CD14-positive monocyte (primary cell): ENCODE measurements at regions not wholly inside any gene's neighbourhood (a gene's known extent, or its start where the extent isn't known, plus 50 kb on each side); places are given as distances from the start of the nearest gene placed in this dataset.

Experiments
- DNase-seq, 3 donors: peaks; one replicate each; pipeline ENCODE4 v3.0.0-alpha.2; 2011 to 2022
- H2AFZ ChIP-seq: 2 replicates; pipeline ENCODE4 v1.6.0; 2012; ENCODE audit warnings: mild to moderate bottlenecking, low read depth, low read length, inconsistent platforms; ENCODE audit not compliant: insufficient read depth, poor library complexity, severe bottlenecking
- H3K27ac ChIP-seq, 2 donors: 1 replicate in 1 of 2; 2 replicates in 1 of 2; pipeline ENCODE4 v1.5.1; 2012 to 2013; ENCODE audit warnings: low read length in 2 of 2, control low read depth in 1 of 2, inconsistent platforms in 1 of 2, low read depth in 1 of 2, mild to moderate bottlenecking in 1 of 2
- H3K27me3 ChIP-seq, 2 donors: one replicate each; pipeline versions ENCODE4 v1.6.0 to v1.6.1; 2011 to 2013; ENCODE audit warnings: low read length in 2 of 2; ENCODE audit not compliant: control insufficient read depth in 2 of 2, insufficient read depth in 2 of 2
- H3K36me3 ChIP-seq, 2 donors: replicated peaks in 1 of 2; 1 replicate in 1 of 2; 2 replicates in 1 of 2; pipeline versions ENCODE4 v1.5.1 to v1.6.1; 2012 to 2013; ENCODE audit warnings: low read length in 2 of 2, control low read depth in 1 of 2, inconsistent platforms in 1 of 2, mild to moderate bottlenecking in 1 of 2; ENCODE audit not compliant: insufficient read depth in 2 of 2, control insufficient read depth in 1 of 2
- H3K4me1 ChIP-seq, 2 donors: 1 replicate in 1 of 2; 2 replicates in 1 of 2; pipeline versions ENCODE4 v1.5.1 to v1.6.1; 2012 to 2013; ENCODE audit warnings: low read length in 2 of 2, control low read depth in 1 of 2, inconsistent platforms in 1 of 2, mild to moderate bottlenecking in 1 of 2, moderate library complexity in 1 of 2; ENCODE audit not compliant: insufficient read depth in 2 of 2, control insufficient read depth in 1 of 2
- H3K4me2 ChIP-seq: replicated peaks from 2 replicates; pipeline ENCODE3; 2012; ENCODE audit warnings: low read length, moderate library complexity, mild to moderate bottlenecking; ENCODE audit not compliant: poor library complexity, severe bottlenecking; ENCODE audit errors: extremely low read depth
- H3K4me3 ChIP-seq, 3 experiments: fragments of 200-600 bp in 1 of 3; sonication (generic) in 1 of 3; replicated peaks in 1 of 3; 1 replicate in 2 of 3; 2 replicates in 1 of 3; pipeline ENCODE4 v1.5.1; 2011 to 2013; ENCODE audit warnings: low read length in 3 of 3, mild to moderate bottlenecking in 3 of 3, control low read depth in 2 of 3, low read depth in 2 of 3, inconsistent platforms in 1 of 3, moderate library complexity in 1 of 3
- H3K79me2 ChIP-seq: 2 replicates; pipeline ENCODE4 v1.6.0; 2012; ENCODE audit warnings: mild to moderate bottlenecking, control low read depth, inconsistent platforms, low read length, moderate library complexity; ENCODE audit not compliant: insufficient read depth
- H3K9ac ChIP-seq: 2 replicates; pipeline ENCODE4 v1.6.0; 2017; ENCODE audit warnings: low read length, mild to moderate bottlenecking; ENCODE audit not compliant: insufficient read depth, poor library complexity, severe bottlenecking
- H3K9me3 ChIP-seq, 2 donors: replicated peaks in 1 of 2; 1 replicate in 1 of 2; 2 replicates in 1 of 2; pipeline versions ENCODE4 v1.5.1 to v1.6.1; 2012 to 2013; ENCODE audit warnings: low read length in 2 of 2, control low read depth in 1 of 2; ENCODE audit not compliant: control insufficient read depth in 1 of 2, insufficient read depth in 1 of 2
- H4K20me1 ChIP-seq: 2 replicates; pipeline ENCODE4 v1.6.0; 2012; ENCODE audit warnings: mild to moderate bottlenecking, low read length, control low read depth, moderate library complexity; ENCODE audit not compliant: insufficient read depth
- H3K27ac Mint-ChIP-seq, 7 donors: one replicate each; pipeline ENCODE4 v1.8.0; 2020; ENCODE audit warnings: mild to moderate bottlenecking in 7 of 7, mixed read lengths in 7 of 7, moderate library complexity in 6 of 7, inconsistent platforms in 2 of 7
- H3K27me3 Mint-ChIP-seq, 3 donors: one replicate each; pipeline ENCODE4 v1.8.0; 2021 to 2022; ENCODE audit warnings: low read depth in 3 of 3, mild to moderate bottlenecking in 3 of 3, mixed read lengths in 3 of 3, moderate library complexity in 3 of 3, inconsistent platforms in 1 of 3
- H3K36me3 Mint-ChIP-seq, 2 donors: one replicate each; pipeline ENCODE4 v1.8.0; 2020; ENCODE audit warnings: mixed read lengths in 2 of 2, inconsistent platforms in 1 of 2, mild to moderate bottlenecking in 1 of 2
- H3K4me1 Mint-ChIP-seq: one replicate; pipeline ENCODE4 v1.8.0; 2020; ENCODE audit warnings: mild to moderate bottlenecking, mixed read lengths
- H3K4me3 Mint-ChIP-seq, 2 donors: one replicate each; pipeline ENCODE4 v1.8.0; 2020; ENCODE audit warnings: mild to moderate bottlenecking in 2 of 2, mixed read lengths in 2 of 2, moderate library complexity in 1 of 2
- H3K9me3 Mint-ChIP-seq, 7 donors: one replicate each; pipeline ENCODE4 v1.8.0; 2020 to 2022; ENCODE audit warnings: mixed read lengths in 7 of 7, mild to moderate bottlenecking in 6 of 7, moderate library complexity in 6 of 7, inconsistent platforms in 2 of 7
- CTCF ChIP-seq: fragments of 200-600 bp; IDR thresholded peaks from one replicate; pipeline ENCODE4 v1.8.0; 2022; ENCODE audit warnings: antibody characterized with exemption, mild to moderate bottlenecking
- WGBS: methylation state at CpG from one replicate; pipeline ENCODE4 v1.1.5; 2013; ENCODE audit warnings: missing lambda C conversion rate; ENCODE audit not compliant: insufficient coverage; 5-methylcytosine and 5-hydroxymethylcytosine counted together
- intact Hi-C, 2 donors: fragments of 100-400 bp; cut with micrococcal nuclease; formaldehyde crosslinking; loops; one replicate each; pipeline versions ENCODE4 v1.15.0 to v1.15.1; 2023

GRCh38 chr13:89883893-89884448 is 1463.5 kb upstream of the MIR17HG start:
- Mint-ChIP-seq H3K9me3 (peaks cover 0 to 19% (median 5%) of the 10 kb centered on the region in 7 donors), H3K36me3 (no peaks in the 10 kb centered on the region), H3K27me3 (peaks cover 0 to 2% (median 0%) of the 10 kb centered on the region in 3 donors), H3K4me3 (no peak overlapping the region), H3K27ac (no peak overlapping the region), H3K4me1 (no peaks in the 10 kb centered on the region)
- Histone ChIP-seq H3K4me1 (no peaks in the 10 kb centered on the region), H2AFZ (no peak overlapping the region), H4K20me1 (no peaks in the 10 kb centered on the region), H3K36me3 (no peaks in the 10 kb centered on the region), H3K27me3 (no peaks in the 10 kb centered on the region), H3K27ac (no peak overlapping the region), H3K9ac (no peak overlapping the region), H3K9me3 (peaks cover 5 to 12% of the 10 kb centered on the region in 2 donors), H3K4me2 (no peak overlapping the region), H3K79me2 (no peaks in the 10 kb centered on the region), H3K4me3 (no peak overlapping the region)
- DNase-seq, result no peak
- TF ChIP-seq CTCF, result no peak
- intact Hi-C loops, result no loop called here
- 76% methylated on average over 32 of the region's 41 CpGs for WGBS

- no peak overlapping the region for H3K4me3 ChIP-seq
- Mint-ChIP-seq H3K27ac (no peak overlapping the region), H3K9me3 (peaks cover 2 to 10% (median 6%) of the 10 kb centered on the region in 7 donors), H3K36me3 (no peaks in the 10 kb centered on the region), H3K4me1 (no peaks in the 10 kb centered on the region), H3K27me3 (no peaks in the 10 kb centered on the region), H3K4me3 (no peak overlapping the region)
- intact Hi-C loops, result no loop called here
- H3K9me3 ChIP-seq, result no peaks in the 10 kb centered on the region
- TF ChIP-seq CTCF, result no peak
- no peak overlapping the region for H3K27ac ChIP-seq
- H4K20me1 ChIP-seq, result no peaks in the 10 kb centered on the region
- H3K9ac ChIP-seq, result no peak overlapping the region
- H3K79me2 ChIP-seq, result no peaks in the 10 kb centered on the region
- DNase-seq, result no peak
- H3K36me3 ChIP-seq, result no peaks in the 10 kb centered on the region
- H2AFZ ChIP-seq, result no peak overlapping the region
- no peaks in the 10 kb centered on the region for H3K27me3 ChIP-seq
- H3K4me1 ChIP-seq, result no peaks in the 10 kb centered on the region
- H3K4me2 ChIP-seq, result no peak overlapping the region
These were observed 1456.7 kb upstream of the MIR17HG start for GRCh38 chr13:89890806-89891205.
